ENCODE measurements at regions not wholly inside any gene's neighbourhood (a gene's known extent, or its start where the extent isn't known, plus 50 kb on each side); places are given as distances from the start of the nearest gene placed in this dataset.
"Not testable (repeated sequence)": the region's sequence is repeated elsewhere in the genome, so short reads cannot be mapped to it uniquely, and the experiment has no call there.

DNA sequence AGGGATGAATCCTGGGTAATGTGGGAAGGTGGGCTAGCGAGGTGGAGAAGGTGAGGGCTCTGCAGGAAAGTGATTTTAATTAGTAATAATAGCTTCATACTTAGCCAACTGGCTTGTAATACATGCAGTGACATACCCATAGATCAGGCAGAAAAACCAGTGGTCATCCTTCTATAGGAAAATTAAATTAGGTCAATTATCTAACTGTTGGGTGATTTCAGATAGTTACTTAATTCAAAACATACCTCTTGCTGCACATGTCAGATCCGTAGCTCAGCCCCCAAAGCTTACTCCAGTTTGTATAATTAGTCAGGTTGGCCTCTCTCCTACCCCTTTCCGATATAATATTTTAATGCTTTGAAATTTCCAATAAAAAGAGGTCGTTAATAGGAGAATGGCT lies 137.0 kb downstream of the TMEM114 start:
- no peak for DNase-seq (ENCODE audit: low read depth in 2 of 2)

DNA sequence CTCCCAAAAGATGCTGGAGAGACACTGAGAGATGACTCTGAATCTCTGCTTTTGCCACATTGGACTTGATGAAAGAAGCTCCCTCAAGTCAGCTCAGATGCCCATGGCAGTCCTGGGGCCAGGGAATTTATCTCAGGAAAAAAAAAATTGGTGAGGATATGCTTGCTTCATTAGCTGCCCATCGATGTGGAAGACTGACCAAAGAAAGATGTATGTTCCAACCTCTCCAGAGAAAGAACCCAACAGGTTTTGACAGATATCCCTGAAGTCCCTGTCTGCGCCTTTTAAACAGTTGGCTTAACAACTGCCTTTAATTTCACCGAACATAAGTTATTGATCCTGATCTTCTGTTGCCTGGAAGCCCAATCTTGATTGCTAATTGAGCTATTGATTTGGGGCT lies 137.4 kb downstream of the TMEM114 start:
- DNase-seq (ENCODE audit: low read depth in 2 of 2): no peak

DNA sequence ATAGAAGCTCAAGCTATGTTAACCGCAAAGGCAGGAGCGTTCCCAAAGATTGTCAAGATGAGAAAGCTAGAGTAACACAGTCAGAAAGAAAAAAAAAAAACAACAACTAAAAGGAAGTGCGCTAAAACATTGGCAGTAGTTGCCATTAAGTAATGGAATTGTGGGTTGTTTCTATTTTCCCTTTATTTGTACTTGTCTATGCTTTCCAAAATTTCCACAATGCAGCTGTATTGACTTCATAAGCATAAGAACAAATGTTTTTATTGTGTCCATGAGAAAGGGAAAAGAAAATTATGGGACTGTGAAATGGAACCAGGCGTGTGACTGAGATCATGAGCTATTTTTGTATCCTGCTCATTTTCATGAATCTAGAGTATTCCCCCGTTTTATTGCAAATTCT lies 153.4 kb downstream of the TMEM114 start:
- DNase-seq (ENCODE audit: low read depth in 2 of 2): no peak

DNA sequence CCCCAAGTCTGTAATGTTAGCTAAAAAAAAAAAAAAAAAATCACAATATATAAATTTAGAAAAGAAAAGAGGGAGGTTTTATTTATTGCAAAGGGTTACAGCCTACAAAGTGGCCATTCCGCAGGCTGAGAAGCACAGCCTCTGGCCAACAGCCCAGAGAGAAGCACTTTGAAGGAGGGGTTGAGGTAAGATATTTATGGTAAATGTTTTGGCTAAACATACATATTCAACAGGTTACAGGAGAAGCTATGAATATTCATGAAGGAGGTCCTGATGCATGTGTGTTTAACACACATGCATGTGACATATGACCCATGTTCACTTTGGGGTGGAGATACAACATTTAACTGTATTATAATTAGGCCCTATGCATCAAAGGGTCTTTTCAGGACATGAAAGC lies 158.5 kb downstream of the TMEM114 start:
- no peak for DNase-seq (ENCODE audit: low read depth in 2 of 2)

DNA sequence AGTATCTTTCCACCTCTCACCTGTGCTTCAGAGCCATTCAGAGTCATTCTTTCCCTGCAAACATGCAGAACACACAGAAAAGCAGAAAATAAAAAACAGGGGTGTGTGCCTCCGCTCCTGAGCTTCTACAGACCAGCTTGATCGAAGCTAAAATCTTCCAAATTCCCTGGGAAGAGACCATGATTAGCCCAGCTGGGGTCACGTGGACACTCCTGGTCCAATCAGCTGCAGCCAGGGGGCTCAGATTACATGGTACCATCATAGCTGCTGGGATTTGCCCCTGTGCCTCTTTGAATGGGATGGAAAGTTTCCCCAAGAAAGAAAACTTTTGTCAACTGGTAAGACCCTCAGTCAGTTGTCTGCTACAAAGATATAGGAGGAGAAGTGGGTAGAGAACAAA lies 159.9 kb downstream of the TMEM114 start:
- DNase-seq (ENCODE audit: low read depth in 2 of 2): no peak

DNA sequence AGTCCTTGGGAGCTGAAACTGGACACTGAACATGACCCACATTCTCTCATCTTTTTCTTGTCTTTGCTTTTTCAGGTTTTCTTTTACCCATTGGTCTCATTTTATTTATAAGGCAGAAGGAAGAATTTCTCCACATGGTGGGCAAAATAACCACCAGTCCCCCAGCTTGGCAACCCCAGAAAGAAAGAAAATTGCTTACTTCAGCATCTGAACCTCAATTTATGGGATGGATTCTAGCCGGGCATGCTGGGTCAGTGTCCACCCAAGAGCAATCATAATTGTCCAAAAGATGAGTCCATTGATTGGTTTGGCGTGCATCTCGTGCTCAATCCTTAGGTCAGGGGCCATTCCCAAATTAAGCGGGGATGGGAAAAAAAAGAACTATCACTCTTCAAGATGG lies 163.7 kb downstream of the TMEM114 start:
- DNase-seq (ENCODE audit: low read depth in 2 of 2): no peak

DNA sequence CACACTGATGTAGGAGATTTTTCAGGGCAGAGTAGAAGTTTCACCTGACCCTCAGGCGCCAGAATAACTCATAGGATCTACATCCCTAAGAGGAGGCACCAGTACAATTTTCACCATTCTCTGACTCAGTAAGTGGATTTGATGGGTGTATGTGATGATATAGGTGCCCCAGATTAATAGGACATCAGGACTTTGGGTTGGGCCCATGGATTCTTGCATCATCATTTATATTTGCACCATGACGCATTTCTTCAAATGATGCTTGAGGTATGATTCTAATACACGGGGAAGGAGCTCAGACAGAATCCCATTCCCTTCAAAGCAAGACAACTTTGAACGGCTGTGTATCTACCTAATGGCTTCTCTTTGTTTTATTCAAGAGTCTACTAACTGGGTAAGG lies 173.2 kb downstream of the TMEM114 start:
- DNase-seq (ENCODE audit: low read depth in 2 of 2): no peak

DNA sequence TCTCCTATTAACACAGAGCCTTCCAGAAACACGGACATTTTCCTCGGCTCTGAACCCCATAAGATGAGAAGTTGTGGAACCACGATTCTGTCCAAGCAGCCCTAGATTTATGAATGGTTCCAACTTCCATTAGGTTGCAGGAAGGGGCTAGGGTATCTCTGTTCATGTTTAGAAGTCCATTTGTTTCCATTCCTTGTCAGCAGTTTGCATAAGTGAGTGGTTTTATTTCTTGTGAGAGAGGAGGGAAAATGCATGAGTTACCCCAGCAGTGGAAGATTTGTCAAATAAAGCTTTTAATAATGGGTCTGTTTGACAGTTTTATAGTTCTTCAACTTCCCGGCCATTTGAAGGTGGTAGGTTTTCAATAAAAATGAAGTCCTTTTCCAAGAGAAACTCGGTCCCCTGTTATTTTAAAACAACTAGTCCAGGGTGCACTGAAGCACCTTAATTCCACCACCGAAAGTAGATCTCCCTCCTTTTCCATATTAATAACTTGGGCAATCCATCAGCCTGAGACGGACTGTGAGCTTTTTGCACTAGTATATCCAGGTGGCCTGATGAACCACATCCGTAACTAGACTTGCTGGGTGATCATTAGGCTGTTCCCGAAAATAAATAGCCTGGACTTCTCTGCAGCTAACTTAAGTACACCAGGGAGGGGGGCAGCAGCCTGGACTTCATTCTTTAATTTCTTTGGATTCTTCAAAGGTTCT lies 181.3 kb downstream of the TMEM114 start:
- DNase-seq (ENCODE audit: low read depth in 2 of 2): no peak

DNA sequence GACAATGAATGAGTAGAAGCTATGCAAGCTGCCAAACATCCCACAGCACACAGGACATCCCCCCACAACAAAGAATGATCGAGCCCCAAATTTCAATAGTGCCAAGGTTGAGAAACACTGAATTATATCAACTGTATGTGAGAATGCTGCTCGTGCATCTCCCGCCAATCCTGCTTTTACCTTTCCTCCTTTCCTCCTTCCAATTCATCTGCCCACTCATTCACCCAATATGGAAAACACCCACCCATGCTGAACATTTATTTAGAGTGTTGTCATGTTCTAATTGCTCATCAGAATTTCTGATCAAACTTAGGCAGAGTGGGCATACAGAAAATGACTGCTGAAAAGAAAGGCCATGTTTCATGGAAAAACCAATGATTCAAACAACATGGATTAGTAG lies 183.0 kb downstream of the TMEM114 start:
- no peak for DNase-seq (ENCODE audit: low read depth in 2 of 2)

DNA sequence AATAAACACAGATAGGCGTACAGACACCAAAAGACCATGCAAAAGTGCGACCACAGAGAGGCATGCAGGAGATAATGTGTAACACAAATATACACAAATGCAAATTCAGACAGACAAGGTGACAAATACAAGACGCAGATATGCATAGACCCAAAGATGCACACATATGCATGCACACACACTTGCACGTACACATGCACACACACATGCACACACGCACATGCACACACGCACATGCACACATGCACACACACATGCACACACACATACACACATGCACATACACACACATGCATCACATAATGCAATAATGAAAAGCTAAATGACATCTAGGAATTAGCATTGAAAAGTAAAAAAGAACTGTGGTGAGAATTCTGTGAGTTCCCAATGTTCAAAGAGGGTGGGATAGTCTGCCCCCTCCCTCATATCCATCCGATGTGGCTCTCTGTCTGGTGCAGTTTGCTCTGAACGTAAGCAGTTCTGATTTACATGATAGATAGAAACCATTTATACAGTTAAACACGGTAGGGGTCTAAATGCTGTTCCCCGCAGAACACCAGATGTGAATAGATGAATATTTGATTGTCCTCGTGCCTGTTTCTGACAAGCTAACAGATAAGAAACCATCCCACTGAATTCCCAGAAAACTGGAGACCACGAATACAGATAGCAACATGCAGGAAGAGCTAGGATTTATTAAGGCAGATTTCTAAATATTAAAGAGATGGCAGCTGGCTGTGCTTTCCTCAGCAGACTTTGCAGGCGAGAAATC lies 186.1 kb downstream of the TMEM114 start:
- no peak for DNase-seq (ENCODE audit: low read depth in 2 of 2)

DNA sequence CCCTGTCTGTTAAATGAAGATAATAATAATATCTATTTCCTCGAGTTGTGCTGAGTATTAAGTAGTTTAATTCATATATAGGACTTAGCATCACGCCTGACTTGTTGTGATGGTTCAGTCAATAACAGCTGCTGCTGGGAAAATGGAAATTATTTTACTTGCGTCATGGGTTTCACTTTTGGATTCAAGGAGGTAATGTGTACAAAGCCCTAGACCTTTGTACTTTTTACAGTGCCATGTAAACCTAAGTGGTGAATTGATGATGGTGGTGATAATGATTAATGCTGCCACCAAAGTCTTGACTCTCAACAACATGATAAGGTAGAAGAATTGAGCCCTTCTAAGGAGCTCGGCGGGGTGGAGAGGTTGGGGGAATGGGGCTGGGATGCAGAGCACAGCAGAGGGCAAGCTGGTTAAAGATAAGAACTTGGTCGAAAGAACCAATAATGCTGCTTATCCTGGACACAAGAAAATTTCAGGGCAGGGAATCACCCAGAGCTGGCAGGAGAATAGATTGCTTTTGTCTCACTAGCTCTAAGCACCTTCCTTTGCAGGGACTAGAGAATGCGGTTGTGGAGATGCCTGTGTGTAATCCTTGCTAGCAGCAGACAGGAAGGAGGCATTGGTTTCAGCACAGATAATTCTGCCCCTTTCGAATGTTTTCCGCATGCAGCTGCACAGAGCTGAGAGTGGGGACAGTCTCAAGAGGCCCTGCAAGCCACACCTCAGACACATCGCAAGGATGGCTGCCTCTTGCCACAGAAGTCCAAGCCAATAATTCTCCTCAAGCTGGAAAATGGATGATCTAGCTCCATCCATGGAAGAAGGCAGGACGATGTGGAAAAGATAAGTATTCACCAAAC lies 187.1 kb downstream of the TMEM114 start:
- no peak for DNase-seq (ENCODE audit: low read depth in 2 of 2)

DNA sequence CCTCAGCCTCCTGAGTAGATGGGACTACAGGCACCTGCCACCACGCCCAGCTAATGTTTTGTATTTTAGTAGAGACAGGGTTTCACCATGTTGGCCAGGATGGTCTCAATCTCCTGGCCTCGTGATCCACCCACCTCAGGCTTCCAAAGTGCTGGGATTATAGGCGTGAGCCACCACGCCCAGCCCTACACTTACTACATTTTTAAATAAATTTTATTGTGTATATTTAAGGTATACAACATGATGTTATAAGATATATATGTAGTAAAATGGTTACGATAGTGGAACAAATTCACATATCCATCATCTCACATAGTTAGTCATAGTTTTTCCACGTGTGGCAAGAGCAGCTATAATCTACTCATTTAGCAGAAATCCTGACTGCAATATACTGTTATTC lies 189.6 kb downstream of the TMEM114 start:
- DNase-seq (ENCODE audit: low read depth in 2 of 2): not testable (repeated sequence)

DNA sequence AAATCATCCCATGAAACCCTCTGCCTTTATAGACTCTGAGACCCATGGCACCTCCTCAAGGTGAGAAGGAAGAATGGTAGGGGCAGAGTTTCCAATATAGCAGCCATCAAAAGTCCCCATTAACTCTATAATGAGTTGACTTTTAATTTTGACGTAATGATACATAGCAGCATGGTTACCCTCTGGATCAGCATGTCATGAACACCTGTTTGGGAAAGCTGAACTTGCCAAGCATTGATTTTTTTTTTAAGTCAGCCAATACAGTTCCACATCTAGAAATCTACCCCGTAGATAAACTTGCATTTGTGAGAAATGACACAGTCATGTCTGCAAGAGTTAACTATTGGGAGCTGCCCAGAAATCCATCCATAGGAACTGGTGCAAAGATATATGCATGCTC lies 191.8 kb downstream of the TMEM114 start:
- no peak for DNase-seq (ENCODE audit: low read depth in 2 of 2)

DNA sequence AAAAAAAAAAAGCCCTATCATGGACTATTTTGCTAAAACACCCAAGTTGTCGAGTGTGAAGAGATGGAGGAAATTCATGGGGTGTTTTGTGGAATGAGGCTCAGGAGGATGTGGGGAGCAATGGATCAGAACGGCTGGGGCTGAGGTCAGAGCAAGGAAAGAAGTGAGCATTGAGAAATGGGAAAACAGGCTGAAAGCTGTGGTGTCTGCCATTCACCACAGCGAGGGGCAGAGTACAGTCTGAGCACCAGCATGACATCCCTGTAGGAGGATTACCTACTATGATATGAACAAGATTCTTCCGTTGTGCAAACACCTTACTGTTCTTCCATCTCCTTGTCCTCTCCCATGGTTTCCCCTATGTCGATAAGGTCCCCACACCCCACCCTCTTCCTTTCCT lies 193.1 kb downstream of the TMEM114 start:
- DNase-seq (ENCODE audit: low read depth in 2 of 2): no peak

DNA sequence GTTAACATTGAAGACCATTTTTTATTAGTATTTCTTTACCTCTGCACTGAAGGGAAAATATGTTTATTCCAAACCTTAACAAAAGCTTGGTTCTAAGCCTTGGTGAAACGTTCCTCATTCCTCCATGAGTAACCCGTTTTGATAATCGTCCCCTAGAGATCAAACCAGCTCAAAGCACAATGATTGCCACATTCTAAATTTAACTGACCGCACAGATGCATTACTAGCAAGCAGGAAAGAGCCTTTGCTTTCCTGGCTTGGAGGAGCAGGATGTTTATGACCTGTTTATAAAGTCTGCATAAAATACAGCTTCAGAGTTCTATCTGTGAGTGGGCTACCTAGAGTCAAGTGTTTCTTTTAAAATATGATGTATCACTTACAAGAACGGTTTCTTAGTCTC lies 193.8 kb downstream of the TMEM114 start:
- no peak for DNase-seq (ENCODE audit: low read depth in 2 of 2)

DNA sequence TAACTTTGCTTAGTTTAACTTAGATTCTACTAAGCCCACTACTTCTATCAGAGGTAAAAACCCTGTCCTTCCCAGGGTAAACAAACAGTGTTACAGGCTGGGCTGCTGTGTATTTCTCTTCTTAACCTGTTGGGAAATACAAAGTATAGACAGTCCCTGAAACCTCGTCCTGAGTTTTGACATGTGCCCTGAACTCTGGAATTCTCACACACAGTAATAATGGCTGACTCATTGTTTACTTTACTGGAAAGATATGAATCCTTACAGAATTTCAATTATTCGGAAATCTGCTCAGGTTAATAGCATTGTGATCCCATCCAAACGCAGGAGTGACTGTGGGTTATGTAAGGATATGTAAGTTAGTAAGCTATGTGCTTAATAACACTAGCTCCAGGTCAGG lies 199.1 kb downstream of the TMEM114 start:
- no peak for DNase-seq (ENCODE audit: low read depth in 2 of 2)

DNA sequence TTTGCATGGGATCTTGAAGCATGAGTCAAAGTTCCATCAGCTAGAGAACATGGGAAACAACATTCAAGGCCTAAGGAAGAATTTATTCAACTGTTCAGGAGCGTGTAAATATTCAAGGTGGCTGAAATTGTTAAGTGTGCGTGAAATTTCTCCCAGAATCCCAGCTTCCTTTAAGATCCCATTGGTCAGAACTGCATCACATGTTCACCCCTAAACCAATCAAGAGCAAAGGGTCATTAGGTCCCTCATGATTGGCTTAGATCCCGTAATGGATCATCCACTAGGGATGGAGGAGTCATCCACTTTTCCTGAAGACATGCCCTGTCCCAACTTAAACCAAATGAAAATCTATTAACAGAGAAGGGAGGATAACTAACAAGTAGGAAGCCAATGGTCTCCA lies 201.6 kb downstream of the TMEM114 start:
- DNase-seq (ENCODE audit: low read depth in 2 of 2): no peak

DNA sequence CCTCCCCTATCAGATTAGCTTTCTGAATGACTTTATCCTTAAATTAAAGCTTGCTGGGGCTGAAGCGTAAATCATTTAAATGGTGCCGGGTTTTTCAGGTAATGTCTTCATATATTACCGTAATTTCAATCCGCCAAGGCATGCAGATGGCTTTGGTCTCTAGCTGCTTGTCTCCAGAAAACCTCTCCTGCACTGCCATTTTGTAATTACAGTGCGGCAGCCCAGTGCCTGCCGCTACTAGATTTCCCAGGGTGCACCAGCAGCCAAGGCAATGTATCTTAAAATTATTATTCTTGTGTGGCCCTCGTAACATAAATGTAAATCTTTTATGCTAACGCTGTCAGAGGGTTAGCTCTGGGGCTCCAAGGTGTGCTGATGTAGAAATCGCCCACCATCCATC lies 208.5 kb downstream of the TMEM114 start:
- DNase-seq (ENCODE audit: low read depth in 2 of 2): no peak

DNA sequence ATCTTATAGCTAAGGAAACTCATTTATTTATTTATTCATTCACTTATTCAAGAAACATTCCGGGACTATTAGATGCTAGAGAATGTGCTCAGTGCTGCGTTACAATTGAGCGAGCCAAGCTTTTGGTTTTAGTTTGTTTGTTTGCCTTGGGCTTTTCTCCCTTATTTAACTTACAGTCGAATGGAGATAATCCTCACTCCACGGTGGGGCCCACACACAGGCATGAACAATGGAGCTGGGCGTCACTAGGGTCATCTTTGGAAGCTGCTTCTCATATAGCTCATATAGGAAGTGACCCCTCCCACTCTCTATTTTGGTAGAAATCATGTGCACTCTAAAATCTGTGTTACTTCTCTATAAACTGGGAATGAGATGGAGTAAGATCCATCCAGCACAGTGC lies 210.0 kb downstream of the TMEM114 start:
- DNase-seq (ENCODE audit: low read depth in 2 of 2): no peak

DNA sequence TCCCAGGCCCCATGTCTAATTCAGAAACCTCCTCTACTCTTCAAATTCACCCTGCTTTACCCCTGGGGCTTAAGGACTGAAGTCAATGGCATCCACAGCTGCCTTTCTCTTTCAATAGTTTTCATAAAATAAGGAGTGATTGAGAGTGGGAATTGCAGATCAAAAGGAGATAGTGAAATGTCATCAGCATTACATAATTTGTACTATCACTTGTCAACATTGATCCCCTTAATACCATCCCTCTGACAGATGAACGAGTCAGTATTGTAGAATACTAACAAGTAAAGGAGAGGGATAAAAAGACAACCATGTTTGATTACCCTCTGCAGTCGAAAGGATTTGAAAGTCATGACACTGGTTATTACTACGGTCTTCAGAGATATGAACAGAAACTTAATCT lies 212.4 kb downstream of the TMEM114 start:
- no peak for DNase-seq (ENCODE audit: low read depth in 2 of 2)

DNA sequence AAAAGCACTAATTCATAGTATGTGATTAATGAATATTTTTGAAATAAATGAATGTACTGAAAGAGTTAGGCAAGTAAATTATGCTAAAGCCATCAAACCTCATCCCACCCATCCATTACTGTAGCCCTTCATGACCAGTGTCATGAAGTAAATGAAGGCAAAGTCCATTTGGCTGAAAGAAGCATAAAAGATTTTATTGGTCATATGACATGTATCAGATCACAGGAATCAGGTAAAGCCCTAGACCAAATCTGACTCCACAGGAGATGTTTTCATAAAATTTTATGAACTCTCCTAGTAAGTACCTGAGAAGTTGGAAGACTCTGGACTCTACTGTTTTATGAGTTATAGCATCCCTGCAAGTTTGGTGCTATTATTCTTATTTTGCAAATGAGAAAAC lies 213.5 kb downstream of the TMEM114 start:
- no peak for DNase-seq (ENCODE audit: low read depth in 2 of 2)

DNA sequence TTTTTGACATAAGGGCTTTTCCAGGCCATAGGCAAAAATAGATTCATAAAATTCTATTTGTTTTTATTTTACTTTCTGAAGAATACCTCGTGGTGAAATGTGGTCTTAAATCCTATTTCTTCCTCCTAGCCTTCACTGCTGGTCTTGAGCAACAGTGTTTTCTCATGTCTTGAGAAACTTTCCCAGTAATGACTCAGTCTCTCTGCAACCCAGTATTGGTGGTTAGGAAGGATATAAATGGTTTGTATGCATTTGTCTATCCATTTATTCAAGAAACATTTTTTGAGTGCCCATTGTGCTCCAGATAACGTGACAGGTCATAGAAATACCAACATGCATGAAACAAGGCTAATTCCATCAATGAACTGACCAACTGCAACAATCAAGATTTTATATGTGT lies 213.9 kb downstream of the TMEM114 start:
- DNase-seq (ENCODE audit: low read depth in 2 of 2): no peak

DNA sequence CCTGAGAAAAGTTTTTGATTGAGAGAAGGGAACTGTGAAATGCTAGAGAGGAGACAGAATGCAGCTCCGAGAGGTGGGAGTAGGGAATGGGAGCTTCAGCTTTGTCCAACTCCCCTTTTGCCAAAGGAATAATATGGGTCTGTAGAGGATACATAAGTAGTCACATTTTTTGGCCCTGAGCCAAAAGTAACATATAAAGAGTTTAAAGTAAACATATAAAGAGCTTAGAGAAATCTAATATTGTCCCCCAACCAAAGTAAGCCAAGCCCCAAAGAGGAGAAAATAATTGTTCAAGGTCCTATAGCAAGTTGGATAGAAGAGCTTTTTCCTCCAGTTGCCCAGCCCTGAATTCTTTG lies 215.1 kb downstream of the TMEM114 start:
- no peak for DNase-seq (ENCODE audit: low read depth in 2 of 2)
